ENCODE measurements at regions not wholly inside any gene's neighbourhood (a gene's known extent, or its start where the extent isn't known, plus 50 kb on each side); places are given as distances from the start of the nearest gene placed in this dataset.

DNA sequence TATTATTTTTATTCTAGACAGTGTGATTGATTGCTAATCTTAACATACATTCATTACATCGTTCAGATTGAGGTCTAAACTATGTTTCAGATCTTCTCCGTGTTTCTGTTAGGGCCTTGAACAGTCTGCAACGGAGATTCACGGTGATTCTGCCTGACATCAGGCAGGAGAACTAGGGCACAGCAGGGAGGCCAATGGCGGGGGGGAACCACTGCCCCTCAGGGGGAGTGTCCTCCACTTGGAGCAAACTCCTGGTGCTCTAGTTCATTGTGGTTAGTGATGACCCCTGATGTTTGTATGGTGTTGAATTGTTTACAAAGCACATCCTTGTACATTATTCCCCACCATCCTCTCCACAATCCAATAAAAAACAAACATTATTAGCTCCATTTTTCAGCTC is 173.5 kb downstream of the ZNF608 start:
- Histone ChIP-seq H3K27ac (no peak overlapping the region), H3K27me3 (no peaks in the 10 kb centered on the region)
- WGBS, 2 donors: 76 to 94% methylated on average over 5 of the region's 5 CpGs

DNA sequence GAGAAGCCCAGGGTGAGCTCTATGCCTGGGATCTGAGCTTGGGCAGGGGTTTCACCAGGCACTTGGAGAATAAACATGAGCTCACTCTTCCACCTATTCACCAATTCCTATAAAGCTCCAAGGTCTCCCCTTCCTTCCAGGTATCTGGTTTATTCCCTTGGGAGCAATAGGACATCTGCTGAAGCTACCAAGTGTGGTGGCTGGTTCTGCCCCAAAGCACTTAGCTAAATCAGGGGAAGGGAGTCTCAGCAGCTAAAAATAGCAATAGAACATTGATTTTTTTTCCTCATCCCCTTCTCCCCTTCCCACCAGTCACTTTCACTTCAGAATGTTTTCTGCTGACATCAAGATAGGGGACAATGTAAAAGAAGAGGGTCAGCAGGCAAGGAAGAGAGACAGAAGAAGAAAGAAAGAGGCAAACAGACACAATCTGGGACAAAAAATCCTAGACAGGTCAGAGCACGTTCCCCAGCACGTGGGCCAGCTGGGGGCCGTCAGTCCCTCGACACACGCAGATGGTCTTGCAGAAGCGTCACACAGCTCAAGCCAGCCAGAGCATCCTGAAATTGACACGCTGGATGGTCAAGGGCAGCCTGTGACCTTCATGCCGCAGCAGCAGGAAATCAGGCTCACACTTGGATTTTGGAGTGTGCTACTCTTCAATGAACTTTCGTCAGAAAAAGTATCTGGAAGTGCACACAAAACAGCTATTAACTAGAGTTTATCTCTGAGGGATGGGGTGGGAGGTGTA is 176.0 kb downstream of the ZNF608 start:
- H3K4me3 ChIP-seq: no peak overlapping the region
- no peaks in the 10 kb centered on the region for H3K36me3 ChIP-seq (ENCODE audit: low read depth, missing control alignments)
- H3K9me3 ChIP-seq: no peaks in the 10 kb centered on the region
- 30 to 31% methylated on average over 9 of the region's 9 CpGs for WGBS, 2 donors
- H3K4me1 ChIP-seq: peaks cover 3% of the 10 kb centered on the region
- H3K27ac ChIP-seq: no peak overlapping the region
- TF ChIP-seq POLR2A (IDR thresholded peaks at IDR 0.05): no peak
- TF ChIP-seq, protein P1, sequence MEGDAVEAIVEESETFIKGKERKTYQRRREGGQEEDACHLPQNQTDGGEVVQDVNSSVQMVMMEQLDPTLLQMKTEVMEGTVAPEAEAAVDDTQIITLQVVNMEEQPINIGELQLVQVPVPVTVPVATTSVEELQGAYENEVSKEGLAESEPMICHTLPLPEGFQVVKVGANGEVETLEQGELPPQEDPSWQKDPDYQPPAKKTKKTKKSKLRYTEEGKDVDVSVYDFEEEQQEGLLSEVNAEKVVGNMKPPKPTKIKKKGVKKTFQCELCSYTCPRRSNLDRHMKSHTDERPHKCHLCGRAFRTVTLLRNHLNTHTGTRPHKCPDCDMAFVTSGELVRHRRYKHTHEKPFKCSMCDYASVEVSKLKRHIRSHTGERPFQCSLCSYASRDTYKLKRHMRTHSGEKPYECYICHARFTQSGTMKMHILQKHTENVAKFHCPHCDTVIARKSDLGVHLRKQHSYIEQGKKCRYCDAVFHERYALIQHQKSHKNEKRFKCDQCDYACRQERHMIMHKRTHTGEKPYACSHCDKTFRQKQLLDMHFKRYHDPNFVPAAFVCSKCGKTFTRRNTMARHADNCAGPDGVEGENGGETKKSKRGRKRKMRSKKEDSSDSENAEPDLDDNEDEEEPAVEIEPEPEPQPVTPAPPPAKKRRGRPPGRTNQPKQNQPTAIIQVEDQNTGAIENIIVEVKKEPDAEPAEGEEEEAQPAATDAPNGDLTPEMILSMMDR (IDR thresholded peaks at IDR 0.05): no peak
- intact Hi-C loops (cut with DNase I; ENCODE audit: low total_unique reads): no loop called here
- H3K27me3 ChIP-seq: no peaks in the 10 kb centered on the region
- DNase-seq: no peak

More for the DNA sequence above, 173.5 kb downstream of the ZNF608 start:
- Histone ChIP-seq H3K9me3 (no peaks in the 10 kb centered on the region), H3K4me1 (peaks cover 3% of the 10 kb centered on the region), H3K4me3 (no peak overlapping the region), H3K36me3 (ENCODE audit: low read depth, missing control alignments) (no peaks in the 10 kb centered on the region)
- intact Hi-C loops (cut with DNase I; ENCODE audit: low total_unique reads): no loop called here
- DNase-seq: no peak
- TF ChIP-seq, protein P1 (IDR thresholded peaks at IDR 0.05): no peak
- TF ChIP-seq POLR2A (IDR thresholded peaks at IDR 0.05): no peak

DNA sequence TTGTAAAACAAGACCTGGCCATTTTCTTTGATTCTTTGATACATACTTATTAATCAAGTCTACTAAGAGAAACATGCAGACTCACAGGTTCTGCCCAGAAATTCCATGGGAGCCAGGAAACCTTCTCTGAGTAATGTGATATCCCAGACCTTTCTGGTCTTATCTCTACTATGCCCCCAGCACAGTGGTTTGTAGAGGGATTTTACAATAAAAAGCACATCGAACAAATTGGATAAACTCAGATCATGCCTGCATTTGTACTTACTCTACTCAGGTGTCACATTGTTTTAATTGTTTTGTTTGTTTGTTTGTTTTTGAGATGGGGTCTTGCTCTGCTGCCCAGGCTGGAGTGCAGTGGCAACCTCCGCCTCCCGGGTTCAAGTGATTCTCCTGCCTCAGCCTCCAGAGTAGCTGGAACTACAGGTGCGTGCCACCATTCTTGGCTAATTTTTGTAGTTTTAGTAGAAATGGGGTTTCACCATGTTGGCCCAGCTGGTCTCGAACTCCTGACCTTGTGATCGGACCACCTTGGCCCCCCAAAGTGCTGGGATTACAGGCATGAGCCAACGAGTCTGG is 179.5 kb downstream of the ZNF608 start:
- Histone ChIP-seq H3K27me3 (no peaks in the 10 kb centered on the region), H3K9me3 (no peaks in the 10 kb centered on the region), H3K36me3 (ENCODE audit: low read depth, missing control alignments) (no peaks in the 10 kb centered on the region), H3K4me3 (no peak overlapping the region), H3K4me1 (peaks cover 3% of the 10 kb centered on the region), H3K27ac (no peak overlapping the region)
- 88 to 90% methylated on average over 7 of the region's 7 CpGs for WGBS, 2 donors
- TF ChIP-seq POLR2A (IDR thresholded peaks at IDR 0.05): no peak
- TF ChIP-seq, protein P1 (IDR thresholded peaks at IDR 0.05): no peak
- intact Hi-C loops (cut with DNase I; ENCODE audit: low total_unique reads): no loop called here
- no peak for DNase-seq

DNA sequence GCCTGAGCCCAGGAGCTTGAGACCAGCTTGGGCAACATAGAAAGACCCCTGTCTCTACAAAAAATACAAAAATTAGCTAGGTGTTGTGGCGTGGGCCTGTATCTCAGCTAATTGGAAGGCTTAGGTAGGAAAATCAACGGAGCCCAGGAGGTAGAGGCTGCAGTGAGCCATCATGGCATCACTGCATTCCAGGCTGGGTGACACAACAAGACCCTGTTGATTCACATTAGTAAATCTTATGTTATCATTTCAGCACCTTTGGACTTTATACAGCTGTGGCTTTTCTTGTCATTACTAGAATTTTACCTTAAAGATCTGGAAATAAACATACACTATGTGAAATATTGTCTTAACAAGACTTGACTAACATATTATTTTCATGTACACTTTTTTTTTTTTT is 185.0 kb downstream of the ZNF608 start:
- 91 to 100% methylated on average over 2 of the region's 2 CpGs for WGBS, 2 donors
- TF ChIP-seq, protein P1 (IDR thresholded peaks at IDR 0.05): no peak
- TF ChIP-seq POLR2A (IDR thresholded peaks at IDR 0.05): no peak
- H3K27me3 ChIP-seq: no peaks in the 10 kb centered on the region
- intact Hi-C loops (cut with DNase I; ENCODE audit: low total_unique reads): no loop called here
- H3K4me3 ChIP-seq: no peak overlapping the region
- H3K27ac ChIP-seq: no peak overlapping the region
- DNase-seq: no peak
- no peaks in the 10 kb centered on the region for H3K36me3 ChIP-seq (ENCODE audit: low read depth, missing control alignments)
- no peaks in the 10 kb centered on the region for H3K9me3 ChIP-seq
- no peaks in the 10 kb centered on the region for H3K4me1 ChIP-seq

DNA sequence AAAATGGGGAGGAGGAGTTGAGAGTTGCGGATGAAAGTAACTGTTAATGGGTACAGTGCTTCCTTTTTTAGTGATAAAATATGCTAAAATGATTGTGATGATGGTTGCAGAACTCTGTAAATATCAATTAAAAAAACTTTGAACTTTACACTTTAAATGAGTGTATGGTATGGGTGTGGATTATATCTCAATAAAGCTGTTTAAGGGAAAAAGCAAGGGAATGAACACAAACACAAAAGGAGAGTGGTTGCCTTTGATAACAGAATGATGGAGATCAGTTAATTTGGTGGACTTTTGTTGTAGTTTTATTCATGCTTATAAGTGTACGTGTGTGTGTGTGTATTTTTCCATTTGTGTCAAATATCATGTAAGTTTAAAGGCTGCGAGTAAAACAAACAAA is 186.1 kb downstream of the ZNF608 start:
- TF ChIP-seq, protein P1 (IDR thresholded peaks at IDR 0.05): no peak
- no peak for TF ChIP-seq POLR2A (IDR thresholded peaks at IDR 0.05)
- DNase-seq: no peak
- Histone ChIP-seq H3K4me1 (no peaks in the 10 kb centered on the region), H3K27ac (no peak overlapping the region), H3K4me3 (no peak overlapping the region), H3K27me3 (no peaks in the 10 kb centered on the region), H3K9me3 (no peaks in the 10 kb centered on the region), H3K36me3 (ENCODE audit: low read depth, missing control alignments) (no peaks in the 10 kb centered on the region)
- intact Hi-C loops (cut with DNase I; ENCODE audit: low total_unique reads): no loop called here
- WGBS, 2 donors: 74 to 86% methylated on average over 3 of the region's 3 CpGs
